Muscle layer of colon (tissue), 2 donors: ENCODE measurements at regions not wholly inside any gene's neighbourhood (a gene's known extent, or its start where the extent isn't known, plus 50 kb on each side); places are given as distances from the start of the nearest gene placed in this dataset.

ENCODE experiments used
- H3K27ac ChIP-seq: one replicate; pipeline ENCODE4 v1.7.0; 2013; ENCODE audit warnings: low read depth, mild to moderate bottlenecking, low read length, moderate library complexity
- H3K27me3 ChIP-seq, 2 donors: one replicate each; pipeline ENCODE4 v1.7.0; 2013; ENCODE audit warnings: low read length in 2 of 2, mild to moderate bottlenecking in 2 of 2; ENCODE audit not compliant: insufficient read depth in 2 of 2, control insufficient read depth in 1 of 2
- H3K36me3 ChIP-seq: one replicate; pipeline ENCODE4 v1.7.0; 2013; ENCODE audit warnings: mild to moderate bottlenecking, low read length; ENCODE audit not compliant: insufficient read depth
- H3K4me1 ChIP-seq: one replicate; pipeline ENCODE4 v1.7.0; 2013; ENCODE audit warnings: mild to moderate bottlenecking, low read length; ENCODE audit not compliant: insufficient read depth
- H3K4me3 ChIP-seq, 2 donors: one replicate each; pipeline ENCODE4 v1.7.0; 2013; ENCODE audit warnings: low read length in 2 of 2, low read depth in 1 of 2, mild to moderate bottlenecking in 1 of 2, moderate library complexity in 1 of 2
- H3K9ac ChIP-seq: one replicate; pipeline ENCODE4 v1.7.0; 2013; ENCODE audit warnings: low read length
- H3K9me3 ChIP-seq: one replicate; pipeline ENCODE4 v1.7.0; 2013; ENCODE audit warnings: mild to moderate bottlenecking, low read length
- donor health status: abdominal sarcoma.
- donor health status: Adenocarcinoma of cecum.

GRCh38 chr15:29435811-29436210, 166.2 kb upstream of the NSMCE3 start:
- Histone ChIP-seq H3K27ac (no peak overlapping the region), H3K4me3 (no peak overlapping the region), H3K9ac (no peak overlapping the region), H3K36me3 (no peaks in the 10 kb centered on the region), H3K9me3 (no peaks in the 10 kb centered on the region), H3K4me1 (no peaks in the 10 kb centered on the region), H3K27me3 (no peaks in the 10 kb centered on the region)

GRCh38 chr15:29434280-29434679, 164.7 kb upstream of the NSMCE3 start:
- Histone ChIP-seq H3K9ac (no peak overlapping the region), H3K27me3 (no peaks in the 10 kb centered on the region), H3K4me1 (no peaks in the 10 kb centered on the region), H3K4me3 (no peak overlapping the region), H3K27ac (no peak overlapping the region), H3K36me3 (no peaks in the 10 kb centered on the region), H3K9me3 (no peaks in the 10 kb centered on the region)

- H3K9ac ChIP-seq: no peak overlapping the region
- H3K27me3 ChIP-seq: no peaks in the 10 kb centered on the region
- no peaks in the 10 kb centered on the region for H3K9me3 ChIP-seq
- no peak overlapping the region for H3K4me3 ChIP-seq
- H3K27ac ChIP-seq: no peak overlapping the region
- no peaks in the 10 kb centered on the region for H3K36me3 ChIP-seq
- H3K4me1 ChIP-seq: no peaks in the 10 kb centered on the region
Observed at GRCh38 chr15:29433507-29434248, 164.1 kb upstream of the NSMCE3 start.

- Histone ChIP-seq H3K4me3 (no peak overlapping the region), H3K9me3 (no peaks in the 10 kb centered on the region), H3K27ac (no peak overlapping the region), H3K27me3 (no peaks in the 10 kb centered on the region), H3K4me1 (no peaks in the 10 kb centered on the region), H3K9ac (no peak overlapping the region), H3K36me3 (no peaks in the 10 kb centered on the region)
Observed at GRCh38 chr15:29433050-29433318, 163.4 kb upstream of the NSMCE3 start.

- Histone ChIP-seq H3K27ac (no peak overlapping the region), H3K36me3 (no peaks in the 10 kb centered on the region), H3K4me1 (no peaks in the 10 kb centered on the region), H3K9me3 (no peaks in the 10 kb centered on the region), H3K27me3 (no peaks in the 10 kb centered on the region), H3K9ac (no peak overlapping the region), H3K4me3 (no peak overlapping the region)
Observed at GRCh38 chr15:29432191-29433049, 162.8 kb upstream of the NSMCE3 start.

- H3K4me3 ChIP-seq: no peak overlapping the region
- H3K9me3 ChIP-seq: no peaks in the 10 kb centered on the region
- no peak overlapping the region for H3K27ac ChIP-seq
- H3K36me3 ChIP-seq: no peaks in the 10 kb centered on the region
- no peak overlapping the region for H3K9ac ChIP-seq
- H3K27me3 ChIP-seq: no peaks in the 10 kb centered on the region
- no peaks in the 10 kb centered on the region for H3K4me1 ChIP-seq
Observed at GRCh38 chr15:29430831-29431230, 161.2 kb upstream of the NSMCE3 start.

- H3K4me3 ChIP-seq: no peak overlapping the region
- no peak overlapping the region for H3K27ac ChIP-seq
- no peaks in the 10 kb centered on the region for H3K4me1 ChIP-seq
- H3K27me3 ChIP-seq: no peaks in the 10 kb centered on the region
- no peaks in the 10 kb centered on the region for H3K36me3 ChIP-seq
- no peak overlapping the region for H3K9ac ChIP-seq
- no peaks in the 10 kb centered on the region for H3K9me3 ChIP-seq
Observed at GRCh38 chr15:29430124-29430523, 160.5 kb upstream of the NSMCE3 start.

- H3K36me3 ChIP-seq: no peaks in the 10 kb centered on the region
- no peak overlapping the region for H3K27ac ChIP-seq
- no peaks in the 10 kb centered on the region for H3K9me3 ChIP-seq
- H3K4me3 ChIP-seq: no peak overlapping the region
- H3K9ac ChIP-seq: no peak overlapping the region
- H3K27me3 ChIP-seq: no peaks in the 10 kb centered on the region
- no peaks in the 10 kb centered on the region for H3K4me1 ChIP-seq
Observed at GRCh38 chr15:29429584-29429983, 160.0 kb upstream of the NSMCE3 start.

- Histone ChIP-seq H3K9ac (no peak overlapping the region), H3K27me3 (no peaks in the 10 kb centered on the region), H3K4me3 (no peak overlapping the region), H3K4me1 (no peaks in the 10 kb centered on the region), H3K36me3 (no peaks in the 10 kb centered on the region), H3K9me3 (no peaks in the 10 kb centered on the region), H3K27ac (no peak overlapping the region)
Observed at GRCh38 chr15:29428925-29429573, 159.4 kb upstream of the NSMCE3 start.

- H3K9ac ChIP-seq: no peak overlapping the region
- H3K9me3 ChIP-seq: no peaks in the 10 kb centered on the region
- no peak overlapping the region for H3K4me3 ChIP-seq
- no peaks in the 10 kb centered on the region for H3K27me3 ChIP-seq
- no peak overlapping the region for H3K27ac ChIP-seq
- H3K4me1 ChIP-seq: no peaks in the 10 kb centered on the region
- H3K36me3 ChIP-seq: no peaks in the 10 kb centered on the region
Observed at GRCh38 chr15:29425864-29426263, 156.2 kb upstream of the NSMCE3 start.

- Histone ChIP-seq H3K9me3 (no peaks in the 10 kb centered on the region), H3K4me3 (no peak overlapping the region), H3K27ac (no peak overlapping the region), H3K4me1 (peaks cover 4% of the 10 kb centered on the region), H3K36me3 (no peaks in the 10 kb centered on the region), H3K27me3 (no peaks in the 10 kb centered on the region), H3K9ac (no peak overlapping the region)
Observed at GRCh38 chr15:29424118-29424517, 154.5 kb upstream of the NSMCE3 start.
